OCI-LY7 (cell line): ENCODE measurements at regions not wholly inside any gene's neighbourhood (a gene's known extent, or its start where the extent isn't known, plus 50 kb on each side); places are given as distances from the start of the nearest gene placed in this dataset.

ENCODE experiments used
- EZH2phosphoT487 ChIP-seq: fragments of 200-600 bp; sonication (generic); IDR thresholded peaks from 2 replicates; pipeline ENCODE4 v1.6.1; 2018; ENCODE audit warnings: low read depth, borderline replicate concordance, mild to moderate bottlenecking, mixed run types, antibody characterized with exemption, low read length, moderate library complexity, mixed read lengths
- TF ChIP-seq, protein P1 (sequence below): fragments of 200-600 bp; sonication (generic); conservative IDR thresholded peaks from 2 replicates; pipeline ENCODE4 v1.5.1; 2014; ENCODE audit warnings: mild to moderate bottlenecking, antibody characterized with exemption, low read length, moderate library complexity, mixed read lengths

DNA sequence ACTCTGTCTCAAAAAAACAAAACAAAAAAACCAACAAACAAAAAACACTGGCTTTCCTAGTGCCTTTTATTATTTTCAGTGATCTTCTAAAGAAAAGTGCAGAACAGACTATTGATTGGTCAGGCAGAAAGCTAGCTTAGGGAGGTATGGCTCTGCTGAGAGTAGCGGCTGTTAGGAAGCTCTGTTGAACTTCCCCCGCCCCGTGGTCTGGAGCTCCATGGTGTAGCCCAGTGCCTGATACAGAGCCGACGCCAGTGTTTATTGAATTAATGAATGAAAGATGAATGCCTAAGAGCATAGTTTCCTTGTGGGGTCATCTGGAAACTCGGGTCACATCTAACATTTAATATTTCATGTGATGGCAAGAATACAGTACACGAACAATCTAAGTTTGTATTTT is 90.5 kb upstream of the ARMC3 start:
- TF ChIP-seq, protein P1, sequence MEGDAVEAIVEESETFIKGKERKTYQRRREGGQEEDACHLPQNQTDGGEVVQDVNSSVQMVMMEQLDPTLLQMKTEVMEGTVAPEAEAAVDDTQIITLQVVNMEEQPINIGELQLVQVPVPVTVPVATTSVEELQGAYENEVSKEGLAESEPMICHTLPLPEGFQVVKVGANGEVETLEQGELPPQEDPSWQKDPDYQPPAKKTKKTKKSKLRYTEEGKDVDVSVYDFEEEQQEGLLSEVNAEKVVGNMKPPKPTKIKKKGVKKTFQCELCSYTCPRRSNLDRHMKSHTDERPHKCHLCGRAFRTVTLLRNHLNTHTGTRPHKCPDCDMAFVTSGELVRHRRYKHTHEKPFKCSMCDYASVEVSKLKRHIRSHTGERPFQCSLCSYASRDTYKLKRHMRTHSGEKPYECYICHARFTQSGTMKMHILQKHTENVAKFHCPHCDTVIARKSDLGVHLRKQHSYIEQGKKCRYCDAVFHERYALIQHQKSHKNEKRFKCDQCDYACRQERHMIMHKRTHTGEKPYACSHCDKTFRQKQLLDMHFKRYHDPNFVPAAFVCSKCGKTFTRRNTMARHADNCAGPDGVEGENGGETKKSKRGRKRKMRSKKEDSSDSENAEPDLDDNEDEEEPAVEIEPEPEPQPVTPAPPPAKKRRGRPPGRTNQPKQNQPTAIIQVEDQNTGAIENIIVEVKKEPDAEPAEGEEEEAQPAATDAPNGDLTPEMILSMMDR, result no peak
- no peak for TF ChIP-seq EZH2phosphoT487
